GM12892 (cell line): ENCODE measurements at regions not wholly inside any gene's neighbourhood (a gene's known extent, or its start where the extent isn't known, plus 50 kb on each side); places are given as distances from the start of the nearest gene placed in this dataset.

Experiments used
- POLR2A ChIP-seq: IDR thresholded peaks from 2 replicates; pipeline ENCODE4 v1.6.1; 2011; ENCODE audit warnings: low read depth, low read length, control low read depth
- POLR2AphosphoS5 ChIP-seq: IDR thresholded peaks from 2 replicates; pipeline ENCODE4 v1.6.1; 2011; ENCODE audit warnings: low read depth, low read length, control low read depth

DNA sequence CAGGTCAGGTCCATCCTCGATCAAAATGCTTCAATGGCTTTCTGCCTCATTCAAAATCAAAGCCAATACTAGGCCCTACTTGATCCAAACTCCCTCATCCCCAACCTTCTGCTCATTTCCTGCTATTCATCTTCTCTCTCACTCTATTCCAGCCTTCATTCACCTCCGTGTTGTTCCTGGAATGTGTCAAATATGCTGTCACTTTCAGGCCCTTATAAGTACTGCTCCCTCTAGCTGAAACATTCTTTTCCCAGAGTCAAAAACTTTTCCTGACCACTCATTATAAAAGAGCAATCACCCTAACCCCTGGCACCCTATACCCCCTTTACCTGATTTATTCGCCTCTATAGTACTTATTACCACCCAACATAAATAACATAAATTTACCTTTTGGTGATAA, 303.7 kb upstream of the PMFBP1 start:
- TF ChIP-seq POLR2AphosphoS5 (no peak), POLR2A (no peak)
